ENCODE measurements at regions not wholly inside any gene's neighbourhood (a gene's known extent, or its start where the extent isn't known, plus 50 kb on each side); places are given as distances from the start of the nearest gene placed in this dataset.

GRCh38 chr2:129794116-129794515, 185.3 kb upstream of the RAB6C start:
- Histone ChIP-seq H3K27me3 (ENCODE audit: control insufficient read depth in 2 of 2, insufficient read depth in 2 of 2, low read length in 2 of 2) (no peaks in the 10 kb centered on the region), H3K4me2 (ENCODE audit: insufficient read depth, low read length) (no peak overlapping the region), H3K9me3 (replicated peaks; ENCODE audit: control insufficient read depth, insufficient read depth, low read length) (no peaks in the 10 kb centered on the region), H3K4me3 (replicated peaks in 1 of 3; ENCODE audit: insufficient read depth in 1 of 3, low read depth in 1 of 3, low read length in 3 of 3) (no peak overlapping the region), H3K9me1 (replicated peaks; ENCODE audit: control insufficient read depth, extremely low read depth, insufficient read depth, low read length) (no peaks in the 10 kb centered on the region), H3K36me3 (ENCODE audit: control insufficient read depth in 2 of 2, extremely low read depth in 1 of 2, insufficient read depth in 2 of 2, low read length in 2 of 2) (no peaks in the 10 kb centered on the region), H3K27ac (ENCODE audit: insufficient read depth, low read depth, low read length) (no peak overlapping the region), H3K9ac (replicated peaks; ENCODE audit: extremely low read depth, insufficient read depth, low read length) (no peak overlapping the region), H3K4me1 (ENCODE audit: control insufficient read depth, extremely low read depth, insufficient read depth, low read length) (no peaks in the 10 kb centered on the region), H3K79me2 (ENCODE audit: control insufficient read depth, insufficient read depth, low read length) (no peaks in the 10 kb centered on the region), H4K20me1 (replicated peaks; ENCODE audit: control insufficient read depth, extremely low read depth, insufficient read depth, low read length) (no peaks in the 10 kb centered on the region), H2AFZ (ENCODE audit: low read depth, low read length) (no peak overlapping the region)
- DNase-seq (ENCODE audit: low read depth, low spot score) (no peak), FAIRE-seq (no peak)
- intact Hi-C loops (cut with micrococcal nuclease) (no loop called here), dilution Hi-C loops (cut with MboI; ENCODE audit: extremely low pct_ligation_motif_present, low sequenced_read_pairs) (no loop called here)
- POLR2A ChIA-PET = no interaction called here
- no TSS peak for BruUV-seq (replicated peaks)
- CTCF ChIA-PET = no interaction called here
- no peak for TF ChIP-seq MAX (IDR thresholded peaks at IDR 0.05; ENCODE audit: insufficient read depth, insufficient read length)
- TF ChIP-seq POLR2A (IDR thresholded peaks at IDR 0.05; ENCODE audit: low read depth, low read length) = no peak
- no peak for TF ChIP-seq MYC (IDR thresholded peaks at IDR 0.05; ENCODE audit: low read depth, low read length)
- no peak for TF ChIP-seq POLR2AphosphoS5 (IDR thresholded peaks at IDR 0.05; ENCODE audit: insufficient read depth, low read depth, low read length)
- no peak for TF ChIP-seq CTCF (IDR thresholded peaks at IDR 0.05; ENCODE audit: extremely low read depth in 1 of 2, insufficient read depth in 1 of 2, low read depth in 1 of 2, low read length in 2 of 2)

GRCh38 chr2:129794540-129794939, 184.9 kb upstream of the RAB6C start:
- BruUV-seq (replicated peaks) = no TSS peak
- no peaks in the 10 kb centered on the region for H3K79me2 ChIP-seq (ENCODE audit: control insufficient read depth, insufficient read depth, low read length)
- no peaks in the 10 kb centered on the region for H3K9me1 ChIP-seq (replicated peaks; ENCODE audit: control insufficient read depth, extremely low read depth, insufficient read depth, low read length)
- H3K36me3 ChIP-seq (ENCODE audit: control insufficient read depth in 2 of 2, extremely low read depth in 1 of 2, insufficient read depth in 2 of 2, low read length in 2 of 2) = no peaks in the 10 kb centered on the region
- H3K4me1 ChIP-seq (ENCODE audit: control insufficient read depth, extremely low read depth, insufficient read depth, low read length) = no peaks in the 10 kb centered on the region
- no peak overlapping the region for H3K27ac ChIP-seq (ENCODE audit: insufficient read depth, low read depth, low read length)
- CTCF ChIA-PET = no interaction called here
- no peak overlapping the region for H2AFZ ChIP-seq (ENCODE audit: low read depth, low read length)
- no peak overlapping the region for H3K9ac ChIP-seq (replicated peaks; ENCODE audit: extremely low read depth, insufficient read depth, low read length)
- H3K4me2 ChIP-seq (ENCODE audit: insufficient read depth, low read length) = no peak overlapping the region
- FAIRE-seq = no peak
- no peak for DNase-seq (ENCODE audit: low read depth, low spot score)
- no peaks in the 10 kb centered on the region for H3K9me3 ChIP-seq (replicated peaks; ENCODE audit: control insufficient read depth, insufficient read depth, low read length)
- H4K20me1 ChIP-seq (replicated peaks; ENCODE audit: control insufficient read depth, extremely low read depth, insufficient read depth, low read length) = no peaks in the 10 kb centered on the region
- H3K27me3 ChIP-seq (ENCODE audit: control insufficient read depth in 2 of 2, insufficient read depth in 2 of 2, low read length in 2 of 2) = no peaks in the 10 kb centered on the region
- no peak for TF ChIP-seq JUN (IDR thresholded peaks at IDR 0.05; ENCODE audit: borderline replicate concordance, insufficient read depth, insufficient read length, low read depth)
- TF ChIP-seq MYC (IDR thresholded peaks at IDR 0.05; ENCODE audit: low read depth, low read length) = no peak
- no peak for TF ChIP-seq POLR2AphosphoS5 (IDR thresholded peaks at IDR 0.05; ENCODE audit: insufficient read depth, low read depth, low read length)
- dilution Hi-C loops (cut with MboI; ENCODE audit: extremely low pct_ligation_motif_present, low sequenced_read_pairs) = no loop called here
- no peak overlapping the region for H3K4me3 ChIP-seq (replicated peaks in 1 of 3; ENCODE audit: insufficient read depth in 1 of 3, low read depth in 1 of 3, low read length in 3 of 3)
- intact Hi-C loops (cut with micrococcal nuclease) = no loop called here
- POLR2A ChIA-PET = no interaction called here
